Thyroid gland (tissue), 4 donors: ENCODE measurements at regions not wholly inside any gene's neighbourhood (a gene's known extent, or its start where the extent isn't known, plus 50 kb on each side); places are given as distances from the start of the nearest gene placed in this dataset.

Experiments
- DNase-seq, 2 donors: peaks; one replicate each; pipeline ENCODE4 v3.0.0-alpha.2; 2019
- H3K27ac ChIP-seq, 3 donors: fragments of 200-600 bp; sonication (generic); 1 replicate in 2 of 3; 2 replicates in 1 of 3; pipeline ENCODE4 v1.5.1; 2016 to 2019; ENCODE audit warnings: mild to moderate bottlenecking in 1 of 3, moderate library complexity in 1 of 3
- H3K27me3 ChIP-seq: fragments of 200-600 bp; sonication (generic); one replicate; pipeline ENCODE4 v1.5.1; 2019
- H3K36me3 ChIP-seq, 2 donors: fragments of 200-600 bp; sonication (generic); one replicate each; pipeline ENCODE4 v1.5.1; 2016 to 2019
- H3K4me1 ChIP-seq, 2 donors: fragments of 200-600 bp; sonication (generic); one replicate each; pipeline ENCODE4 v1.5.1; 2017 to 2019
- H3K4me3 ChIP-seq, 3 donors: fragments of 200-600 bp; sonication (generic); replicated peaks in 1 of 3; 1 replicate in 2 of 3; 2 replicates in 1 of 3; pipeline ENCODE4 v1.5.1; 2016; ENCODE audit warnings: mild to moderate bottlenecking in 1 of 3
- H3K9me3 ChIP-seq: fragments of 200-600 bp; sonication (generic); one replicate; pipeline ENCODE4 v1.5.1; 2017
- POLR2A ChIP-seq, 2 donors: fragments of 450-650 bp; IDR thresholded peaks; one replicate each; pipeline ENCODE4 v1.6.1; 2017; ENCODE audit warnings: antibody characterized with exemption in 2 of 2, mild to moderate bottlenecking in 2 of 2, moderate library complexity in 1 of 2
- WGBS, 2 donors: methylation state at CpG; one replicate each; pipeline ENCODE4 v1.1.5; 2017; 5-methylcytosine and 5-hydroxymethylcytosine counted together
- intact Hi-C: fragments of 100-400 bp; cut with DNase I; formaldehyde crosslinking; loops from one replicate; pipeline ENCODE4 v1.15.1; 2023
- TF ChIP-seq, protein P1 (sequence below), 6 experiments: fragments of 200-600 bp in 3 of 6; fragments of 450-650 bp in 3 of 6; sonication (generic) in 3 of 6; IDR thresholded peaks; one replicate each; pipeline ENCODE4 v1.5.1; 2016 to 2019; ENCODE audit warnings: antibody characterized with exemption in 6 of 6, mild to moderate bottlenecking in 2 of 6, inconsistent platforms in 1 of 6, moderate library complexity in 1 of 6

DNA sequence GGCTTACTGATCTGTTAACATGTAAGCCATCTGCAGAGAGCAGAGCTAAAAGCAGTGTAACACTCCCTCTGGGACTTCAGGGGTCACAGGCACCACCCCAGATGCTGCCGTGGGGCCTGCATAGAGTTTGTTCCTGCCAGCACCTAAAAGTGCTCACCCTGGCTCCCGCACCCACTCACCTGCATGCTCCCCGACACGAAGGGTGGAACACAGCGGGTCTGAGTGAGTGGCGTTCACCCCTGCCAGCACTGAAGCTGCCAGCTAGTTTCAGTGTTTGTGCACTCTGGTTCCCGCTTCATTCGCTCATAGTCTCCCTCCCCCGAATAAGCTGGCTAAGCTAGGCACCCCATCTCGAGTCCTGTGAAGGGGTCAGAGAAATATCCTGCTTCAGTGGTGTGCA is 1681.0 kb downstream of the NCAM2 start:
- Histone ChIP-seq H3K27ac (no peak overlapping the region), H3K27me3 (no peaks in the 10 kb centered on the region), H3K4me3 (no peak overlapping the region), H3K36me3 (no peaks in the 10 kb centered on the region), H3K4me1 (no peaks in the 10 kb centered on the region), H3K9me3 (no peaks in the 10 kb centered on the region)
- WGBS, 2 donors, result 82 to 87% methylated on average over 10 of the region's 10 CpGs
- TF ChIP-seq, protein P1, sequence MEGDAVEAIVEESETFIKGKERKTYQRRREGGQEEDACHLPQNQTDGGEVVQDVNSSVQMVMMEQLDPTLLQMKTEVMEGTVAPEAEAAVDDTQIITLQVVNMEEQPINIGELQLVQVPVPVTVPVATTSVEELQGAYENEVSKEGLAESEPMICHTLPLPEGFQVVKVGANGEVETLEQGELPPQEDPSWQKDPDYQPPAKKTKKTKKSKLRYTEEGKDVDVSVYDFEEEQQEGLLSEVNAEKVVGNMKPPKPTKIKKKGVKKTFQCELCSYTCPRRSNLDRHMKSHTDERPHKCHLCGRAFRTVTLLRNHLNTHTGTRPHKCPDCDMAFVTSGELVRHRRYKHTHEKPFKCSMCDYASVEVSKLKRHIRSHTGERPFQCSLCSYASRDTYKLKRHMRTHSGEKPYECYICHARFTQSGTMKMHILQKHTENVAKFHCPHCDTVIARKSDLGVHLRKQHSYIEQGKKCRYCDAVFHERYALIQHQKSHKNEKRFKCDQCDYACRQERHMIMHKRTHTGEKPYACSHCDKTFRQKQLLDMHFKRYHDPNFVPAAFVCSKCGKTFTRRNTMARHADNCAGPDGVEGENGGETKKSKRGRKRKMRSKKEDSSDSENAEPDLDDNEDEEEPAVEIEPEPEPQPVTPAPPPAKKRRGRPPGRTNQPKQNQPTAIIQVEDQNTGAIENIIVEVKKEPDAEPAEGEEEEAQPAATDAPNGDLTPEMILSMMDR (IDR thresholded peaks at IDR 0.05), result no peak
- TF ChIP-seq POLR2A (IDR thresholded peaks at IDR 0.05), result no peak
- intact Hi-C loops, result no loop called here
- DNase-seq, result no peak

DNA sequence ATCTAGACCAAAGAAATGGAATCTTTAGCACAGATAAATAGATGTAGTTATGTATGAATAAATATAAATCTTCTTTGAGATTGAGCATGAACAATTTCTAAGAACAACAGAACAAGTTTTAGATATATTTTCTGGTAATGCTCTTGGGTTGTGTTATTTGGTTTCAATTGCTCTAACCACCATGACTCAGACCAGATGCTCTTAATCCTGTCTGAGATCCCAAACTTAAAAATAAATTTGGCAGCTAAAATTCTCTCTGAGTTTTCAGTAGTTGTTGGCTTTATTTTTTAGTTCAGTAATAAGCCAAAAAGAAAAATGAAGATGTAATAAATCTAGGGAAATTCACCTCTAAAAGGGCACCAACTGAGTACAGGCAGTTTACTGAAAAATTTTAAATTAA is 1693.4 kb downstream of the NCAM2 start:
- DNase-seq, result no peak
- TF ChIP-seq, protein P1 (IDR thresholded peaks at IDR 0.05), result no peak
- no peak for TF ChIP-seq POLR2A (IDR thresholded peaks at IDR 0.05)
- H3K9me3 ChIP-seq, result no peaks in the 10 kb centered on the region
- H3K27me3 ChIP-seq, result no peaks in the 10 kb centered on the region
- H3K4me3 ChIP-seq, result no peak overlapping the region
- H3K36me3 ChIP-seq, result no peaks in the 10 kb centered on the region
- H3K4me1 ChIP-seq, result no peaks in the 10 kb centered on the region
- no peak overlapping the region for H3K27ac ChIP-seq
- intact Hi-C loops, result no loop called here

DNA sequence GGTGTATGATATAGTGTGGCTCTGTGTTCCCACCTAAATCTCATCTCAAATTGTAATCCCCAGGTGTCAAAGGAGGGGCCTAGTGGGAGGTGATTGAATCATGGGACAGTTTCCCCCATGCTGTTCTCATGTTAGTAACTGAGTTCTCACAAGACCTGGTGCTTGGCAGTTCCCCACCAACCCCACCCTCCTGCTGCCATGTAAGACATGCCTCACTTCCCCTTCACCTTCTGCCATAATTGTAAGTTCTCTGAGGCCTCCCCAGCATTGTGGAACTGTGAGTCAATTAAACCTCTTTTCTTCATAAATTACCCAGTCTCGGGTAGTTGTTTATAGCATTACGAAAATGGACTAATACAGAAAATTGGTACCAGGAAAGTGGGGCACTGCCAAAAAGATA is 1705.3 kb downstream of the NCAM2 start:
- 89 to 93% methylated on average over 2 of the region's 2 CpGs for WGBS, 2 donors
- Histone ChIP-seq H3K9me3 (no peaks in the 10 kb centered on the region), H3K4me3 (no peak overlapping the region), H3K27me3 (no peaks in the 10 kb centered on the region), H3K36me3 (no peaks in the 10 kb centered on the region), H3K4me1 (no peaks in the 10 kb centered on the region), H3K27ac (no peak overlapping the region)
- intact Hi-C loops, result no loop called here
- TF ChIP-seq POLR2A (IDR thresholded peaks at IDR 0.05), result no peak
- TF ChIP-seq, protein P1 (IDR thresholded peaks at IDR 0.05), result no peak
- DNase-seq, result no peak

DNA sequence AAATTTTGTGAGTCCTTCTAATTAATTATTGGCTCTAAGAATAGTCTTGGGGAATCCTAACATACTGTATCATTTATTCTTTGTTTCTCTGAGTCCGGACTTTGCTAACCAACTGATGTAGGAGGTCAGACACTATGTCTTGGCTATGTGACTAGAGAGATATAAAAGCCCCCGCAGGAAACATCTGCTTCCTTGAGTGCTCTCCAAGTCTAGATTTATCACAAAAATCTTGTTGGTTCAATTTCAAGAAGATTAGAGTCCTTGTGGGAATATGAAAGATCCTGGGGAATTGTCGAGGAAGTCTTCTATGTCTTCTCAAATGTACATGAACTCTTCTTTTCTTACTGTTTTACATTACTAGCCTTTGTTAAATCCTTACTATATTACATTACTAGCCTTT is 1712.5 kb downstream of the NCAM2 start:
- Histone ChIP-seq H3K27me3 (no peaks in the 10 kb centered on the region), H3K27ac (no peak overlapping the region), H3K4me1 (no peaks in the 10 kb centered on the region), H3K4me3 (no peak overlapping the region), H3K9me3 (no peaks in the 10 kb centered on the region), H3K36me3 (no peaks in the 10 kb centered on the region)
- DNase-seq, result no peak
- TF ChIP-seq, protein P1 (IDR thresholded peaks at IDR 0.05), result no peak
- no peak for TF ChIP-seq POLR2A (IDR thresholded peaks at IDR 0.05)
- WGBS, 2 donors, result 38 to 57% methylated on average over 3 of the region's 3 CpGs
- intact Hi-C loops, result no loop called here

DNA sequence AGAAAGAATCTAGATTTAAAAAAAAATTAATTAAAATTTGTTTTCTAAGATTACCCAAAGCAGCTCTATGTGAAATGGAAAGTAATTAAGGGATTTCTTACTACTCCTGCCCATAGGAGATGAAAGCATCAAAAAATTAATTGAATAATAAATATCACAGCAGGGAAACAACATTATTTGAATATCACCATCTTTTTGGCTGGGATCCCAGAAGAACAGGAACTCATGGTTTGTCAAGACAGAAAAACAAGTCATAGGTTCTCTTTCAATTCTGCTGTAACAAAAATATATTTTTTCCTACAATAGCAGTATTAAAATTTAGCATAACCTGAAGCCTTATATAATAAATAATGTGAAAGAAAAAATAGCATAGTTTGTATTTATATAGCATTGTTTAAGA is 1713.4 kb downstream of the NCAM2 start:
- intact Hi-C loops, result no loop called here
- Histone ChIP-seq H3K4me3 (no peak overlapping the region), H3K27me3 (no peaks in the 10 kb centered on the region), H3K27ac (no peak overlapping the region), H3K4me1 (no peaks in the 10 kb centered on the region), H3K9me3 (no peaks in the 10 kb centered on the region), H3K36me3 (no peaks in the 10 kb centered on the region)
- no peak for DNase-seq
- TF ChIP-seq, protein P1 (IDR thresholded peaks at IDR 0.05), result no peak
- no peak for TF ChIP-seq POLR2A (IDR thresholded peaks at IDR 0.05)
